VCaP (cell line): ENCODE measurements at regions not wholly inside any gene's neighbourhood (a gene's known extent, or its start where the extent isn't known, plus 50 kb on each side); places are given as distances from the start of the nearest gene placed in this dataset.
"Not testable (repeated sequence)": the region's sequence is repeated elsewhere in the genome, so short reads cannot be mapped to it uniquely, and the experiment has no call there.

Experiments used
- H3K27ac ChIP-seq: fragments of 450-650 bp; 2 replicates; pipeline ENCODE4 v1.5.1; 2017
- CTCF ChIP-seq: fragments of 450-650 bp; conservative IDR thresholded peaks from 2 replicates; pipeline ENCODE4 v1.5.1; 2017; ENCODE audit warnings: mild to moderate bottlenecking, moderate library complexity

DNA sequence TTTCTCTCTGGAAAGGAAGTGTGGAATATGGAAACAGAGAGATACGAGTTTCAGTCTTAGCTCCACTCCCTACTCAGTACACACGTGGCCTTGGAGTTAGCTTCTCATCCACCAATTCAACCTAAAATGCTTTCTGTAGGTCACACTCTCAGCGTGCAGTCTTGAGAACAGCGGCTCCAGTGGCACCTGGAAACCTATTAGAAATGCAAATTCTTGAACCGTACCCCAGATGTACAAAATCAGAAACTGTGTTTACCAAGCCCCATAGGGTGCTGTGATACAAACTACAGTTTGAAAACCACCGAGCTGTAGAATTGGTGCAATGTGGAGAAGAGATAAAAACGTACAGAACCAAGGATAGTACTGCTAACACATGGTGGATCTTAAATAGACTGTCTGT is 91.1 kb upstream of the SP4 start:
- no peak for TF ChIP-seq CTCF
- H3K27ac ChIP-seq, result no peak overlapping the region

GRCh38 chr7:21338728-21339164 is 89.1 kb upstream of the SP4 start:
- no peak for TF ChIP-seq CTCF
- no peak overlapping the region for H3K27ac ChIP-seq

DNA sequence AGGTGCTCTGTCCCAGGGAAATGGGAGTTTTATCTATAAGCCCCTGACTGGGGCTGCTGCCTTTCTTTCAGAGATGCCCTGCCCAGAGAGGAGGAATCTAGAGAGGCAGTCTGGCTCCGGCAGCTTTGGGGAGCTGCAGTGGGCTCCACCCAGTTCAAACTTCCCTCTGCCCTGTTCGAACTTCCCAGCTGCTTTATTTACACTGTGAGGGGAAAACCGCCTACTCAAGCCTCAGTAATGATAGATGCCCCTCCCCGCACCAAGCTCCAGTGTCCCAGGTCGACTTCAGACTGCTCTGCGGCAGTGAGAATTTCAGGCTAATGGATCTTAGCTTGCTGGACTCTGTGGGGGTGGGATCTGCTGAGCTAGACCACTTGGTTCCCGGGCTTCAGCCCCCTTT is 83.0 kb upstream of the SP4 start:
- H3K27ac ChIP-seq, result not testable (repeated sequence)

- TF ChIP-seq CTCF, result no peak
- no peak overlapping the region for H3K27ac ChIP-seq
These were observed 82.5 kb upstream of the SP4 start for GRCh38 chr7:21345361-21345760.

GRCh38 chr7:21346297-21346696 is 81.6 kb upstream of the SP4 start:
- TF ChIP-seq CTCF, result no peak
- no peak overlapping the region for H3K27ac ChIP-seq

- no peak for TF ChIP-seq CTCF
- no peak overlapping the region for H3K27ac ChIP-seq
These were observed 75.1 kb upstream of the SP4 start for GRCh38 chr7:21352540-21353387.

- no peak for TF ChIP-seq CTCF
- no peak overlapping the region for H3K27ac ChIP-seq
These were observed 74.5 kb upstream of the SP4 start for GRCh38 chr7:21353388-21353780.

GRCh38 chr7:21354284-21354683 is 73.6 kb upstream of the SP4 start:
- H3K27ac ChIP-seq, result no peak overlapping the region
- no peak for TF ChIP-seq CTCF
